Endothelial cell (in vitro differentiated cells): ENCODE measurements at regions not wholly inside any gene's neighbourhood (a gene's known extent, or its start where the extent isn't known, plus 50 kb on each side); places are given as distances from the start of the nearest gene placed in this dataset.

Experiments
- DNase-seq: peaks from one replicate; pipeline ENCODE4 v3.0.0; 2021; ENCODE audit warnings: low spot score
- H3K27ac Mint-ChIP-seq: one replicate; pipeline ENCODE4 v1.8.0; 2021; ENCODE audit warnings: mixed read lengths, inconsistent platforms; ENCODE audit not compliant: unreplicated experiment
- H3K27me3 Mint-ChIP-seq: one replicate; pipeline ENCODE4 v1.8.0; 2021; ENCODE audit warnings: mild to moderate bottlenecking, moderate library complexity, mixed read lengths, inconsistent platforms; ENCODE audit not compliant: unreplicated experiment
- H3K36me3 Mint-ChIP-seq: one replicate; pipeline ENCODE4 v1.8.0; 2021; ENCODE audit warnings: mild to moderate bottlenecking, low read depth, mixed read lengths, inconsistent platforms; ENCODE audit not compliant: unreplicated experiment
- H3K4me1 Mint-ChIP-seq: one replicate; pipeline ENCODE4 v1.8.0; 2021; ENCODE audit warnings: mild to moderate bottlenecking, mixed read lengths, inconsistent platforms; ENCODE audit not compliant: unreplicated experiment
- H3K4me3 Mint-ChIP-seq: one replicate; pipeline ENCODE4 v1.8.0; 2021; ENCODE audit warnings: mild to moderate bottlenecking, mixed read lengths, inconsistent platforms; ENCODE audit not compliant: unreplicated experiment
- H3K9me3 Mint-ChIP-seq: one replicate; pipeline ENCODE4 v1.8.0; 2021; ENCODE audit warnings: mixed read lengths, inconsistent platforms; ENCODE audit not compliant: unreplicated experiment
- CTCF ChIP-seq: fragments of 200-600 bp; sonication (generic); IDR thresholded peaks from one replicate; pipeline ENCODE4 v1.5.0; 2021; ENCODE audit warnings: antibody characterized with exemption; ENCODE audit not compliant: unreplicated experiment

- H3K4me1 Mint-ChIP-seq: no peaks in the 10 kb centered on the region
- no peak for DNase-seq
- no peaks in the 10 kb centered on the region for H3K9me3 Mint-ChIP-seq
- TF ChIP-seq CTCF: no peak
- no peak overlapping the region for H3K27ac Mint-ChIP-seq
- H3K4me3 Mint-ChIP-seq: no peak overlapping the region
- H3K36me3 Mint-ChIP-seq: no peaks in the 10 kb centered on the region
- H3K27me3 Mint-ChIP-seq: no peaks in the 10 kb centered on the region
Measured at GRCh38 chr5:92605591-92605990, 975.4 kb downstream of the NR2F1-AS1 start.

GRCh38 chr5:92599217-92599810 lies 981.7 kb downstream of the NR2F1-AS1 start:
- Mint-ChIP-seq H3K9me3 (no peaks in the 10 kb centered on the region), H3K27ac (no peak overlapping the region), H3K4me1 (no peaks in the 10 kb centered on the region), H3K36me3 (no peaks in the 10 kb centered on the region), H3K27me3 (no peaks in the 10 kb centered on the region), H3K4me3 (no peak overlapping the region)
- no peak for DNase-seq
- TF ChIP-seq CTCF: no peak

GRCh38 chr5:92594031-92594430 lies 987.0 kb downstream of the NR2F1-AS1 start:
- TF ChIP-seq CTCF: no peak
- H3K36me3 Mint-ChIP-seq: no peaks in the 10 kb centered on the region
- H3K27ac Mint-ChIP-seq: no peak overlapping the region
- DNase-seq: no peak
- no peak overlapping the region for H3K4me3 Mint-ChIP-seq
- no peaks in the 10 kb centered on the region for H3K4me1 Mint-ChIP-seq
- H3K27me3 Mint-ChIP-seq: peaks cover 2% of the 10 kb centered on the region
- H3K9me3 Mint-ChIP-seq: no peaks in the 10 kb centered on the region

GRCh38 chr5:92588876-92589275 lies 992.1 kb downstream of the NR2F1-AS1 start:
- Mint-ChIP-seq H3K27ac (no peak overlapping the region), H3K4me3 (no peak overlapping the region)
- TF ChIP-seq CTCF: no peak

GRCh38 chr5:92581690-92582089 lies 999.3 kb downstream of the NR2F1-AS1 start:
- Mint-ChIP-seq H3K4me3 (no peak overlapping the region), H3K4me1 (peaks cover 2% of the 10 kb centered on the region), H3K9me3 (no peaks in the 10 kb centered on the region), H3K36me3 (no peaks in the 10 kb centered on the region), H3K27ac (no peak overlapping the region), H3K27me3 (no peaks in the 10 kb centered on the region)
- TF ChIP-seq CTCF: no peak
- DNase-seq: no peak

More at GRCh38 chr5:92588876-92589275, 992.1 kb downstream of the NR2F1-AS1 start:
- no peak for DNase-seq
- no peaks in the 10 kb centered on the region for H3K4me1 Mint-ChIP-seq
- H3K36me3 Mint-ChIP-seq: no peaks in the 10 kb centered on the region
- H3K27me3 Mint-ChIP-seq: peaks cover 2% of the 10 kb centered on the region
- H3K9me3 Mint-ChIP-seq: no peaks in the 10 kb centered on the region
